VCaP (cell line): ENCODE measurements at regions not wholly inside any gene's neighbourhood (a gene's known extent, or its start where the extent isn't known, plus 50 kb on each side); places are given as distances from the start of the nearest gene placed in this dataset.

ENCODE experiments used
- H3K27ac ChIP-seq: fragments of 450-650 bp; 2 replicates; pipeline ENCODE4 v1.5.1; 2017
- TF ChIP-seq, protein P1 (sequence below): fragments of 450-650 bp; conservative IDR thresholded peaks from 2 replicates; pipeline ENCODE4 v1.5.1; 2017; ENCODE audit warnings: mild to moderate bottlenecking, moderate library complexity

GRCh38 chr19:27955485-27956480 lies 1257.2 kb downstream of the UQCRFS1 start:
- TF ChIP-seq, protein P1, sequence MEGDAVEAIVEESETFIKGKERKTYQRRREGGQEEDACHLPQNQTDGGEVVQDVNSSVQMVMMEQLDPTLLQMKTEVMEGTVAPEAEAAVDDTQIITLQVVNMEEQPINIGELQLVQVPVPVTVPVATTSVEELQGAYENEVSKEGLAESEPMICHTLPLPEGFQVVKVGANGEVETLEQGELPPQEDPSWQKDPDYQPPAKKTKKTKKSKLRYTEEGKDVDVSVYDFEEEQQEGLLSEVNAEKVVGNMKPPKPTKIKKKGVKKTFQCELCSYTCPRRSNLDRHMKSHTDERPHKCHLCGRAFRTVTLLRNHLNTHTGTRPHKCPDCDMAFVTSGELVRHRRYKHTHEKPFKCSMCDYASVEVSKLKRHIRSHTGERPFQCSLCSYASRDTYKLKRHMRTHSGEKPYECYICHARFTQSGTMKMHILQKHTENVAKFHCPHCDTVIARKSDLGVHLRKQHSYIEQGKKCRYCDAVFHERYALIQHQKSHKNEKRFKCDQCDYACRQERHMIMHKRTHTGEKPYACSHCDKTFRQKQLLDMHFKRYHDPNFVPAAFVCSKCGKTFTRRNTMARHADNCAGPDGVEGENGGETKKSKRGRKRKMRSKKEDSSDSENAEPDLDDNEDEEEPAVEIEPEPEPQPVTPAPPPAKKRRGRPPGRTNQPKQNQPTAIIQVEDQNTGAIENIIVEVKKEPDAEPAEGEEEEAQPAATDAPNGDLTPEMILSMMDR = no peak
- no peak overlapping the region; the same call in 1 of the 2 replicates for H3K27ac ChIP-seq

GRCh38 chr19:27942607-27943006 lies 1270.3 kb downstream of the UQCRFS1 start:
- H3K27ac ChIP-seq = peak overlapping the region; percentile 84; the same call in 1 of the 2 replicates

DNA sequence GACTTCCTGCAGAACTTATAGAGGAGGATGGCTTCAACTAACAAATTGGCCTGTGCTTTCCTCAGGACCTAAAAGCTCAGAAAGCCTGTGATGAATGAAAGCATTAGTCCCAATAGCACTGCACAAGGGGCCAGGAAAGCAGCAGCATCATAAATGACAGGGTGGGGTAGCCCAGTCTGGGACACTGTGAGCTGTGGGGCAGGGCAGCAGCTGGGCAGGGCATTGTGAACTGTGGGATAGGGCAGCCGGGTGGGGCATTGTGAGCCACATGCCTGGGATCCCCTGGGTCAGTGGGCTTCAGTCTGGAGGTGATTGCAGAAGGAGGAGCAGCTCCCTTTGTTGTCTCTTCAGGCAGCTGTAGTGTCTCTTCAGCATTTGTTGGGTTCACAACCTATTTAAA lies 1276.8 kb downstream of the UQCRFS1 start:
- TF ChIP-seq, protein P1 = no peak
- peak overlapping the region; percentile 84; the same call in 1 of the 2 replicates for H3K27ac ChIP-seq

- H3K27ac ChIP-seq = peak overlapping the region; percentile 84; the same call in 1 of the 2 replicates
- TF ChIP-seq, protein P1 = no peak
Observed at GRCh38 chr19:27935669-27936068, 1277.3 kb downstream of the UQCRFS1 start.

- TF ChIP-seq, protein P1 = no peak
- no peak overlapping the region; the same call in 1 of the 2 replicates for H3K27ac ChIP-seq
Observed at GRCh38 chr19:27929399-27929798, 1283.6 kb downstream of the UQCRFS1 start.

GRCh38 chr19:27925202-27925601 lies 1287.7 kb downstream of the UQCRFS1 start:
- H3K27ac ChIP-seq = no peak overlapping the region
- TF ChIP-seq, protein P1 = no peak

DNA sequence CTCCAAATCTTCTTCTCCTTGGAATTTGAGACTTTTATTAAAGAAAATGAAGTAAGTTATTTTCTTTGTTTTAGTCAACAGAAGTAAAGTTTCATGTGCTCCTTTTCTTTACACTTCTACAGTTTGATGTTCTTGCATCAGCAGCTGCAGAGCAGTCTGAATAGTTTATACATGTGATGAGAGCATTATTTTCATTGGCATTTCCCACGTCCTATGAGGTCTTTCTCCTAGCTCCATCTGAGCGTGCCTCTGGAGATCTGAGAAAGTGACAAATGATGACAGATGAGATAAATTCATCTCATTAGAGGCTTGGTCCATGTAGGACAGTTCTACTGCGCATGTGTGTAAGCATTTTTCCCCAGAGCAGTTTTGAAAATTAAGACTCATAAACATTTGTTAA lies 1290.0 kb downstream of the UQCRFS1 start:
- TF ChIP-seq, protein P1 = no peak
- no peak overlapping the region for H3K27ac ChIP-seq

DNA sequence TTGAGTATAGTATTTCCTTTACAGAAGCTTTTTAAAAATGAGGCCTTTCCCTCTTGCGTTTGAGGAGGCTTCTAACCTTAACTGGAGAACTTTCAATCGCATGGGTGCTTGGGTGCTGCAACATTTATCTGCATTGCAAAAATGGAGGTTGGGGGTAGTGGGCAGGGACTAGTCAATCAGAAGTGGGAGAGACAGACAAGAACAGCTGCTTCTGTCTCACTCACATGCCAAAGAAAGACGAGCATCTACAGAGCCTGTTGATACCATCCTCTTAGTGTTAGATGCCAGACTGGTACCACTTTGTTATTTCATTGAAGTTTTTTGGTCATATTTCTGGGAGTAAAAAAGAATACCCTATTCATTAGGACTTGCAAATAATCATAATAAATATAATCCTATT lies 1292.2 kb downstream of the UQCRFS1 start:
- H3K27ac ChIP-seq = no peak overlapping the region
- TF ChIP-seq, protein P1 = no peak
